DOHH2 (cell line): ENCODE measurements at regions not wholly inside any gene's neighbourhood (a gene's known extent, or its start where the extent isn't known, plus 50 kb on each side); places are given as distances from the start of the nearest gene placed in this dataset.

Experiments
- H3F3A ChIP-seq: fragments of 200-600 bp; sonication (generic), shearing (Covaris generic); 2 replicates; pipeline ENCODE4 v1.6.0; 2016; ENCODE audit warnings: antibody characterized with exemption, mild to moderate bottlenecking; ENCODE audit not compliant: control insufficient read depth, insufficient read depth
- H3K27ac ChIP-seq: fragments of 200-600 bp; sonication (generic); 2 replicates; pipeline ENCODE4 v1.5.1; 2014; ENCODE audit warnings: low read depth, mild to moderate bottlenecking, low read length, moderate library complexity
- H3K27me3 ChIP-seq: fragments of 200-600 bp; sonication (generic); 2 replicates; pipeline ENCODE4 v1.6.1; 2014; ENCODE audit warnings: mild to moderate bottlenecking, low read length, mixed read lengths; ENCODE audit not compliant: control insufficient read depth
- H3K36me3 ChIP-seq: fragments of 200-600 bp; sonication (generic); 2 replicates; pipeline ENCODE4 v1.6.1; 2014; ENCODE audit warnings: mild to moderate bottlenecking, low read length, moderate library complexity, mixed read lengths; ENCODE audit not compliant: control insufficient read depth
- H3K4me1 ChIP-seq: fragments of 200-600 bp; sonication (generic); 2 replicates; pipeline ENCODE4 v1.6.1; 2014; ENCODE audit warnings: mild to moderate bottlenecking, low read length, mixed read lengths; ENCODE audit not compliant: control insufficient read depth
- H3K4me2 ChIP-seq: fragments of 200-600 bp; sonication (generic); 2 replicates; pipeline ENCODE4 v1.6.0; 2014; ENCODE audit warnings: mild to moderate bottlenecking, low read length, moderate library complexity
- H3K4me3 ChIP-seq: fragments of 200-600 bp; sonication (generic); 2 replicates; pipeline ENCODE4 v1.5.1; 2014; ENCODE audit warnings: mild to moderate bottlenecking, low read length, mixed read lengths
- H3K79me2 ChIP-seq: fragments of 200-600 bp; sonication (generic); 2 replicates; pipeline ENCODE4 v1.6.1; 2014; ENCODE audit warnings: mild to moderate bottlenecking, low read length, mixed read lengths; ENCODE audit not compliant: control insufficient read depth
- H3K9me2 ChIP-seq: fragments of 200-600 bp; sonication (generic); replicated peaks from 2 replicates; pipeline ENCODE4 v1.6.1; 2014; ENCODE audit warnings: mild to moderate bottlenecking, low read length, mixed read lengths; ENCODE audit not compliant: control insufficient read depth
- H3K9me3 ChIP-seq: fragments of 200-600 bp; sonication (generic); 2 replicates; pipeline ENCODE4 v1.6.1; 2014; ENCODE audit warnings: antibody characterized with exemption, low read length, mixed read lengths; ENCODE audit not compliant: control insufficient read depth, insufficient read depth
- H4K20me1 ChIP-seq: fragments of 200-600 bp; sonication (generic); 2 replicates; pipeline ENCODE4 v1.6.0; 2014; ENCODE audit warnings: low read depth, mild to moderate bottlenecking, antibody characterized with exemption, low read length, moderate library complexity; ENCODE audit not compliant: control insufficient read depth, insufficient read depth
- EZH2phosphoT487 ChIP-seq: fragments of 200-600 bp; sonication (generic); IDR thresholded peaks from 2 replicates; pipeline ENCODE4 v1.6.1; 2017; ENCODE audit warnings: borderline replicate concordance, mild to moderate bottlenecking, antibody characterized with exemption, low read length, moderate library complexity, mixed read lengths
- TF ChIP-seq, protein P1 (sequence below): fragments of 200-600 bp; sonication (generic); IDR thresholded peaks from one replicate; pipeline ENCODE4 v1.5.1; 2014; ENCODE audit warnings: antibody characterized with exemption, mild to moderate bottlenecking, low read depth, low read length; ENCODE audit not compliant: poor library complexity, severe bottlenecking

DNA sequence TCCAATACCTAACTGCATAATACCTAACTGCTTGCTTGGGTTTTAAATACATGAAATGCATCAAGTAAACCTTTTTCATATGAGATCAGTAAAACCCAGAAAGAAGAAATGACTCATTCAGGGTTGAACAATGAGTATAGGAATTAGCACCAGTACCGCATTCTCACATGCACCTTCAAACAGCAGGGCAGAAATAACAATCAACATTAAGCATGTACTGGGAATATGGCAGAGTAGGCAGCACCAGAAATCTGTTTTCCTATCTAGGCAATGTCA is 850.3 kb upstream of the SORCS1 start:
- H3K79me2 ChIP-seq: no peaks in the 10 kb centered on the region
- H3K27ac ChIP-seq: no peak overlapping the region
- TF ChIP-seq EZH2phosphoT487: no peak
- TF ChIP-seq, protein P1, sequence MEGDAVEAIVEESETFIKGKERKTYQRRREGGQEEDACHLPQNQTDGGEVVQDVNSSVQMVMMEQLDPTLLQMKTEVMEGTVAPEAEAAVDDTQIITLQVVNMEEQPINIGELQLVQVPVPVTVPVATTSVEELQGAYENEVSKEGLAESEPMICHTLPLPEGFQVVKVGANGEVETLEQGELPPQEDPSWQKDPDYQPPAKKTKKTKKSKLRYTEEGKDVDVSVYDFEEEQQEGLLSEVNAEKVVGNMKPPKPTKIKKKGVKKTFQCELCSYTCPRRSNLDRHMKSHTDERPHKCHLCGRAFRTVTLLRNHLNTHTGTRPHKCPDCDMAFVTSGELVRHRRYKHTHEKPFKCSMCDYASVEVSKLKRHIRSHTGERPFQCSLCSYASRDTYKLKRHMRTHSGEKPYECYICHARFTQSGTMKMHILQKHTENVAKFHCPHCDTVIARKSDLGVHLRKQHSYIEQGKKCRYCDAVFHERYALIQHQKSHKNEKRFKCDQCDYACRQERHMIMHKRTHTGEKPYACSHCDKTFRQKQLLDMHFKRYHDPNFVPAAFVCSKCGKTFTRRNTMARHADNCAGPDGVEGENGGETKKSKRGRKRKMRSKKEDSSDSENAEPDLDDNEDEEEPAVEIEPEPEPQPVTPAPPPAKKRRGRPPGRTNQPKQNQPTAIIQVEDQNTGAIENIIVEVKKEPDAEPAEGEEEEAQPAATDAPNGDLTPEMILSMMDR: no peak
- no peaks in the 10 kb centered on the region for H3K9me2 ChIP-seq
- no peaks in the 10 kb centered on the region for H3K9me3 ChIP-seq
- no peaks in the 10 kb centered on the region for H3K27me3 ChIP-seq
- no peaks in the 10 kb centered on the region for H3K36me3 ChIP-seq
- H3F3A ChIP-seq: no peaks in the 10 kb centered on the region
- H4K20me1 ChIP-seq: no peaks in the 10 kb centered on the region
- H3K4me1 ChIP-seq: no peaks in the 10 kb centered on the region
- H3K4me3 ChIP-seq: no peak overlapping the region
- no peak overlapping the region for H3K4me2 ChIP-seq

DNA sequence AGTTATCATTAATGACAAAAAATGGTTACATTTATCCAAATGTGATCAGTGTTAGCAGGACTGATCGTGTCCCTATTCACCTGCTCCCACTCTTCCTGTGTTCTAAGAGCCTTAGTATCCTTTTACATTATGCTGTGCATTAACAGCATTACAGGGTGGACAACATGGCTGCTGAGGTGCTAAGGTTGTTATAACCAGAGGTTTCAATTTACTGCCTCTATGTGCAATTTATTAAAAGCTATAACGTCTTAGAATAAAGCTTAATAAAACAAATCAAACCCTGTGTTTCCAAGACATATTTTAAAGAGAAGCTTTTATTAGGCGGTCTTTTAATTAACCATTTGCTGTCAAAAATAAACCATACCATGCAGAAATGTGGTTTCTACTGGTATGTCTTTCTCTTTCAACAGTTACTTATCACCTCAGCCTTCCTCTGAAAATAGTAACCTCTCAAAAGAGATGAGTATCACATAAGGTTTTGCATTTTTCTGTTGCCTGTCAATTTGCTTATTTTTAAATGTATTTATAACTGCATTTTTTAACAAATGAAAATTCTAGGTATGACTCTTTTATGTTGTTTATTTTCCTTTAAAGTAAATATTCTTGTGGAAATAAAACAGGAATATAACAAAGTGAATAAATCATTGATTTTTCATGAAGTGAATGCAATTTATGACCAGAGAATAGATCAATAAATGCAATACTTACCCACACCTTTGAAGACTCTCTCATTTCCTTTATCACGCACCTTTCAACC is 849.8 kb upstream of the SORCS1 start:
- no peaks in the 10 kb centered on the region for H4K20me1 ChIP-seq
- H3K9me3 ChIP-seq: no peaks in the 10 kb centered on the region
- H3K36me3 ChIP-seq: no peaks in the 10 kb centered on the region
- TF ChIP-seq, protein P1: no peak
- TF ChIP-seq EZH2phosphoT487: no peak
- no peaks in the 10 kb centered on the region for H3K27me3 ChIP-seq
- no peak overlapping the region for H3K27ac ChIP-seq
- no peak overlapping the region for H3K4me2 ChIP-seq
- H3K4me3 ChIP-seq: no peak overlapping the region
- no peaks in the 10 kb centered on the region for H3K79me2 ChIP-seq
- no peaks in the 10 kb centered on the region for H3K4me1 ChIP-seq
- no peaks in the 10 kb centered on the region for H3K9me2 ChIP-seq
- no peaks in the 10 kb centered on the region for H3F3A ChIP-seq

DNA sequence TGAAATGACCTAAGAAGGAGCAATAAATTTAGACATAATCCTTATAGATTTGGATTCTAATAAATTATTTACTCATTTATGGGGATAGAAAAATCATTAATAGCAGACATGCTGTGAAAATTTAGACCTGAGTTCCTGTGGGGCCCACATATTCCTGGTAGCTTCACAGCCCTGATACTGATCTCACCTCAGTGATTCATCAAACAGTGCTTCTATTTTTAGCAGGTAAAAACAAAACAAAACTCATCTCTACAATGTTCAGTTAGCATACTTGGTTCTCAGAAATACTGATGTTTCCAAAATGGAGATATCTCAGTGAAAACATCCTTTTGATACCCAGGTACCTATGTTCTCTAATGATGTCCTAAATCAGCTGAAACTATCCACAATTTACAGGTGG is 841.1 kb upstream of the SORCS1 start:
- Histone ChIP-seq H3K4me2 (no peak overlapping the region), H3K27ac (no peak overlapping the region), H3K79me2 (no peaks in the 10 kb centered on the region), H3K36me3 (no peaks in the 10 kb centered on the region), H4K20me1 (no peaks in the 10 kb centered on the region), H3K4me3 (no peak overlapping the region), H3K9me3 (peaks cover 3% of the 10 kb centered on the region; the same call in 1 of the 2 replicates), H3F3A (no peaks in the 10 kb centered on the region), H3K4me1 (no peaks in the 10 kb centered on the region), H3K9me2 (no peaks in the 10 kb centered on the region), H3K27me3 (no peaks in the 10 kb centered on the region)
- no peak for TF ChIP-seq EZH2phosphoT487
- TF ChIP-seq, protein P1: no peak

DNA sequence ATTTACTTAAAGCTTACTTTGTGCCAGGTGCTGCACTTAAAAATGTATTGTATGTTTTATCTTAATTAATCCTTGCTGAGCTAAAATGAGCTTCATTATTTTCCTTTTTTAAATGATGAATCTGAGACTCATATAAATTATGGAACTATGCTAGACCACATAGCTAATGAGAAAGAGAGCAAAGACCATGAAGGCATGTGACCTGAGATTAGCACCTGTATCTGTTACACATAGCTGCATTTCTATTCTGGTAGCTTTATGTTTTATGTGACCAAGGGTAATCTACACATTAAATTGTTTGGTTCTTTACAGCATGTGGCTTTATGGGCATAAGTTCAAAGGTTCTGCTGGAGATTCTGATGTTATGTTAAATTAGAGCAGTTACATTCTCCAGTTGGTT is 839.1 kb upstream of the SORCS1 start:
- no peaks in the 10 kb centered on the region for H3K9me2 ChIP-seq
- H3K9me3 ChIP-seq: peaks cover 3% of the 10 kb centered on the region; the same call in 1 of the 2 replicates
- H3K36me3 ChIP-seq: no peaks in the 10 kb centered on the region
- no peak overlapping the region for H3K27ac ChIP-seq
- no peaks in the 10 kb centered on the region for H3K27me3 ChIP-seq
- H3K4me3 ChIP-seq: no peak overlapping the region
- H3K4me1 ChIP-seq: no peaks in the 10 kb centered on the region
- no peaks in the 10 kb centered on the region for H4K20me1 ChIP-seq
- H3F3A ChIP-seq: no peaks in the 10 kb centered on the region
- no peak overlapping the region for H3K4me2 ChIP-seq
- no peaks in the 10 kb centered on the region for H3K79me2 ChIP-seq
- TF ChIP-seq, protein P1: no peak
- no peak for TF ChIP-seq EZH2phosphoT487
